ENCODE measurements at regions not wholly inside any gene's neighbourhood (a gene's known extent, or its start where the extent isn't known, plus 50 kb on each side); places are given as distances from the start of the nearest gene placed in this dataset.

DNA sequence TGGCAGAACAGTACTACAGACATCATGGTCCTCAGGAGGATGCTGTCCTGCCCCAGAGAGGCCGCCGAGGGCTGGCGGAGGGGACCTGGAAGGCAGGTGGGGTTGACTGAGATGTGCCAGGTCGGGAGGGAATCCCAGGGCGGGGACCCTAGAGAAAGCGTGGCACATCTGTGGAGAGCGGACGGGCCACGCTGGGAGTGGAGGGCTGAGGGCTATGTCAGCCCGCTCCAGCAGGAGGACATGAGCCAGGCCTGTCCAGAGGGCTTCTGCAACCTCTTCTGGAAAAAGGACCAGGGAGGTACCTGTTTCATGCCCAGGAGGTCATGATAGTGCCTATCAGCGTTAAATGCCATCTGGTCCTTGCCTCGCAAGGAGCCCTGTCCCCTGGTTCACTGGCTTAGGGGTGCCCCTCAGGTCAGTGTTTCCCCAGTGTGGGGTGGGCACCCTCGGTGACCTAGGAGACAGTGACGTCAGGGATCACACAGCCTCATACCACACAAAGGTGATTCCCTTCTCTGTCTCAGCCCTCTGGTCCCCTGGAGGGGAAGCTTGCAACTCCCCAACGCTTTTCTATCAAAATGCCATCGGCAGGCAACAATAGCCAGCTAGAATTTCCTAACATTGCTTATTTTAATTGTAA is 103.6 kb upstream of the IER5L start:
- no peak for TF ChIP-seq EZH2 (IDR thresholded peaks at IDR 0.05; ENCODE audit: low read depth)
- no peak for TF ChIP-seq CTCF (conservative IDR thresholded peaks at IDR 0.05)
